Neuronal stem cell (in vitro differentiated cells): ENCODE measurements at regions not wholly inside any gene's neighbourhood (a gene's known extent, or its start where the extent isn't known, plus 50 kb on each side); places are given as distances from the start of the nearest gene placed in this dataset.

Source experiments
- DNase-seq: peaks from one replicate; pipeline ENCODE4 v3.0.0-alpha.2; 2013; ENCODE audit warnings: low spot score
- H2AFZ ChIP-seq: one replicate; pipeline ENCODE4 v1.6.1; 2013; ENCODE audit warnings: mild to moderate bottlenecking, low read length, inconsistent platforms
- H2AK5ac ChIP-seq: 2 replicates; pipeline ENCODE4 v1.6.1; 2013; ENCODE audit warnings: low read depth, mild to moderate bottlenecking, inconsistent platforms, low read length, moderate library complexity, mixed read lengths
- H2BK120ac ChIP-seq: 2 replicates; pipeline ENCODE4 v1.6.1; 2013; ENCODE audit warnings: low read depth, mild to moderate bottlenecking, inconsistent platforms, low read length, moderate library complexity, mixed read lengths
- H2BK12ac ChIP-seq: one replicate; pipeline ENCODE4 v1.6.1; 2013; ENCODE audit warnings: low read length, inconsistent platforms
- H2BK15ac ChIP-seq: 2 replicates; pipeline ENCODE4 v1.6.1; 2013; ENCODE audit warnings: mild to moderate bottlenecking, low read length, inconsistent platforms, mixed read lengths
- H2BK5ac ChIP-seq: one replicate; pipeline ENCODE4 v1.6.1; 2013; ENCODE audit warnings: inconsistent platforms, mild to moderate bottlenecking, low read length, moderate library complexity
- H3K14ac ChIP-seq: one replicate; pipeline ENCODE4 v1.6.1; 2013; ENCODE audit warnings: low read length, inconsistent platforms
- H3K18ac ChIP-seq: 2 replicates; pipeline ENCODE4 v1.6.1; 2013; ENCODE audit warnings: low read length, inconsistent platforms
- H3K23ac ChIP-seq: 2 replicates; pipeline ENCODE4 v1.6.1; 2013; ENCODE audit warnings: low read depth, mild to moderate bottlenecking, mixed read lengths, low read length, inconsistent platforms; ENCODE audit not compliant: poor library complexity
- H3K27ac ChIP-seq: replicated peaks from 3 replicates; pipeline ENCODE4 v1.5.1; 2013; ENCODE audit warnings: low read length, inconsistent platforms
- H3K27me3 ChIP-seq, 3 experiments: 2 replicates each; pipeline ENCODE4 v1.6.1; 2013; ENCODE audit warnings: low read length in 3 of 3, mild to moderate bottlenecking in 2 of 3, inconsistent platforms in 1 of 3, low read depth in 1 of 3, mixed read lengths in 1 of 3, moderate library complexity in 1 of 3; ENCODE audit not compliant: control insufficient read depth in 3 of 3, insufficient read depth in 3 of 3
- H3K36me3 ChIP-seq, 2 donors: replicated peaks in 1 of 2; 2 replicates each; pipeline ENCODE4 v1.6.1; 2013; ENCODE audit warnings: low read length in 2 of 2; ENCODE audit not compliant: control insufficient read depth in 2 of 2, insufficient read depth in 2 of 2
- H3K4ac ChIP-seq: 2 replicates; pipeline ENCODE4 v1.6.1; 2013; ENCODE audit warnings: inconsistent platforms, mild to moderate bottlenecking, low read length, moderate library complexity
- H3K4me1 ChIP-seq, 2 donors: 1 replicate in 1 of 2; 2 replicates in 1 of 2; pipeline ENCODE4 v1.6.1; 2013; ENCODE audit warnings: low read length in 2 of 2, low read depth in 1 of 2; ENCODE audit not compliant: control insufficient read depth in 2 of 2, insufficient read depth in 1 of 2
- H3K4me2 ChIP-seq: one replicate; pipeline ENCODE4 v1.6.1; 2013; ENCODE audit warnings: mild to moderate bottlenecking, low read length, inconsistent platforms; ENCODE audit not compliant: insufficient read depth, poor library complexity, severe bottlenecking
- H3K4me3 ChIP-seq, 2 donors: 2 replicates each; pipeline ENCODE4 v1.5.1; 2013; ENCODE audit warnings: low read length in 2 of 2, mild to moderate bottlenecking in 2 of 2, inconsistent platforms in 1 of 2, moderate library complexity in 1 of 2
- H3K79me1 ChIP-seq: one replicate; pipeline ENCODE4 v1.6.1; 2013; ENCODE audit warnings: low read depth, mild to moderate bottlenecking, inconsistent platforms, low read length, moderate library complexity
- H3K9ac ChIP-seq: one replicate; pipeline ENCODE4 v1.6.1; 2013; ENCODE audit warnings: mild to moderate bottlenecking, low read depth, low read length, inconsistent platforms; ENCODE audit not compliant: poor library complexity
- H3K9me3 ChIP-seq, 2 donors: replicated peaks in 1 of 2; 2 replicates each; pipeline versions ENCODE3 to v1.6.1; 2013; ENCODE audit warnings: low read length in 2 of 2, mild to moderate bottlenecking in 2 of 2, inconsistent platforms in 1 of 2, low read depth in 1 of 2, mixed read lengths in 1 of 2, moderate library complexity in 1 of 2; ENCODE audit not compliant: control insufficient read depth in 2 of 2, insufficient read depth in 1 of 2
- H4K8ac ChIP-seq: one replicate; pipeline ENCODE4 v1.6.1; 2013; ENCODE audit warnings: low read depth, mild to moderate bottlenecking, inconsistent platforms, low read length, moderate library complexity
- H4K91ac ChIP-seq: one replicate; pipeline ENCODE4 v1.6.1; 2013; ENCODE audit warnings: low read length, low read depth, mild to moderate bottlenecking, inconsistent platforms; ENCODE audit not compliant: poor library complexity
- WGBS, 2 donors: extraction: QIAGEN DNeasy Blood & Tissue Kit; methylation state at CpG; one replicate each; pipeline ENCODE4 v1.1.7; 2013; ENCODE audit warnings: missing lambda C conversion rate in 2 of 2, mixed read lengths in 1 of 2; ENCODE audit not compliant: insufficient read length in 2 of 2, insufficient replicate concordance in 1 of 2; ENCODE audit errors: extremely low coverage in 2 of 2; 5-methylcytosine and 5-hydroxymethylcytosine counted together

- no peak overlapping the region for H2BK5ac ChIP-seq
- no peaks in the 10 kb centered on the region for H3K27me3 ChIP-seq
- H3K36me3 ChIP-seq = no peaks in the 10 kb centered on the region
- H3K4ac ChIP-seq = no peak overlapping the region
- no peak overlapping the region for H2AK5ac ChIP-seq
- no peak overlapping the region for H2BK120ac ChIP-seq
- no peak overlapping the region for H3K9ac ChIP-seq
- no peak overlapping the region for H2AFZ ChIP-seq
- no peak overlapping the region for H3K14ac ChIP-seq
- no peak overlapping the region for H2BK12ac ChIP-seq
- H3K4me3 ChIP-seq = no peak overlapping the region
- H3K18ac ChIP-seq = no peak overlapping the region
- H3K4me2 ChIP-seq = no peak overlapping the region
- no peaks in the 10 kb centered on the region for H3K79me1 ChIP-seq
- H3K4me1 ChIP-seq = no peaks in the 10 kb centered on the region
- H2BK15ac ChIP-seq = no peak overlapping the region
- H4K8ac ChIP-seq = no peak overlapping the region
- DNase-seq = no peak
- no peak overlapping the region for H3K23ac ChIP-seq
- no peak overlapping the region for H3K27ac ChIP-seq
- no peaks in the 10 kb centered on the region for H3K9me3 ChIP-seq
- no CpG with 5 or more reads among the region's 3 CpGs for WGBS, 2 donors
- no peak overlapping the region for H4K91ac ChIP-seq
Observed at GRCh38 chr12:46895726-46896125, 69.9 kb upstream of the SLC38A4 start.

- H3K79me1 ChIP-seq = no peaks in the 10 kb centered on the region
- H3K4ac ChIP-seq = no peak overlapping the region
- H4K8ac ChIP-seq = no peak overlapping the region
- no peak overlapping the region for H2BK120ac ChIP-seq
- no peak overlapping the region for H3K18ac ChIP-seq
- H3K4me1 ChIP-seq = no peaks in the 10 kb centered on the region
- no peak overlapping the region for H3K4me2 ChIP-seq
- no peaks in the 10 kb centered on the region for H3K9me3 ChIP-seq
- H2BK5ac ChIP-seq = no peak overlapping the region
- no peak overlapping the region for H4K91ac ChIP-seq
- H2BK12ac ChIP-seq = no peak overlapping the region
- no peak overlapping the region for H2AK5ac ChIP-seq
- no peak overlapping the region for H3K23ac ChIP-seq
- H3K4me3 ChIP-seq = no peak overlapping the region
- no peak overlapping the region for H3K14ac ChIP-seq
- no peak for DNase-seq
- H3K27ac ChIP-seq = no peak overlapping the region
- H2BK15ac ChIP-seq = no peak overlapping the region
- H3K9ac ChIP-seq = no peak overlapping the region
- no peaks in the 10 kb centered on the region for H3K27me3 ChIP-seq
- H3K36me3 ChIP-seq = no peaks in the 10 kb centered on the region
- no peak overlapping the region for H2AFZ ChIP-seq
- WGBS, 2 donors = no CpG with 5 or more reads among the region's 1 CpG
Observed at GRCh38 chr12:46896680-46897079, 70.9 kb upstream of the SLC38A4 start.

- no peak overlapping the region for H3K4me3 ChIP-seq
Observed at GRCh38 chr12:46898152-46898931, 72.5 kb upstream of the SLC38A4 start.

GRCh38 chr12:46898989-46899388 is 73.2 kb upstream of the SLC38A4 start:
- no peak overlapping the region for H3K4me3 ChIP-seq
- no peak overlapping the region for H3K18ac ChIP-seq
- H2AFZ ChIP-seq = no peak overlapping the region
- H4K91ac ChIP-seq = no peak overlapping the region
- H3K36me3 ChIP-seq = no peaks in the 10 kb centered on the region
- DNase-seq = no peak
- H2BK5ac ChIP-seq = no peak overlapping the region
- H3K4me2 ChIP-seq = no peak overlapping the region
- H4K8ac ChIP-seq = no peak overlapping the region
- H3K27ac ChIP-seq = no peak overlapping the region
- WGBS, 2 donors = no CpG with 5 or more reads among the region's 1 CpG
- no peaks in the 10 kb centered on the region for H3K79me1 ChIP-seq
- no peaks in the 10 kb centered on the region for H3K9me3 ChIP-seq
- no peak overlapping the region for H3K9ac ChIP-seq
- H3K27me3 ChIP-seq = no peaks in the 10 kb centered on the region
- no peak overlapping the region for H3K4ac ChIP-seq
- H2BK15ac ChIP-seq = no peak overlapping the region
- no peak overlapping the region for H2AK5ac ChIP-seq
- no peaks in the 10 kb centered on the region for H3K4me1 ChIP-seq
- no peak overlapping the region for H2BK12ac ChIP-seq
- no peak overlapping the region for H3K23ac ChIP-seq
- H2BK120ac ChIP-seq = no peak overlapping the region
- no peak overlapping the region for H3K14ac ChIP-seq

More at GRCh38 chr12:46898152-46898931, 72.5 kb upstream of the SLC38A4 start:
- Histone ChIP-seq H2BK15ac (no peak overlapping the region), H4K8ac (no peak overlapping the region), H2BK120ac (no peak overlapping the region), H3K4me2 (no peak overlapping the region), H3K18ac (no peak overlapping the region), H2AK5ac (no peak overlapping the region), H3K4me1 (no peaks in the 10 kb centered on the region), H2BK5ac (no peak overlapping the region), H3K27me3 (no peaks in the 10 kb centered on the region), H3K23ac (no peak overlapping the region), H2AFZ (no peak overlapping the region), H3K9ac (no peak overlapping the region), H3K79me1 (no peaks in the 10 kb centered on the region), H2BK12ac (no peak overlapping the region), H3K27ac (no peak overlapping the region), H3K36me3 (no peaks in the 10 kb centered on the region), H4K91ac (no peak overlapping the region), H3K14ac (no peak overlapping the region), H3K4ac (no peak overlapping the region), H3K9me3 (no peaks in the 10 kb centered on the region)
- DNase-seq = no peak
- no CpG with 5 or more reads among the region's 2 CpGs for WGBS, 2 donors
